Mesenchymal stem cell (in vitro differentiated cells and primary cell): ENCODE measurements at regions not wholly inside any gene's neighbourhood (a gene's known extent, or its start where the extent isn't known, plus 50 kb on each side); places are given as distances from the start of the nearest gene placed in this dataset.

Source experiments
- DNase-seq: peaks from one replicate; pipeline ENCODE4 v3.0.0-alpha.2; 2013
- H2AFZ ChIP-seq: one replicate; pipeline ENCODE4 v1.6.1; 2013; ENCODE audit warnings: low read depth, mild to moderate bottlenecking, control low read depth, inconsistent platforms, low read length, moderate library complexity
- H2AK5ac ChIP-seq: 2 replicates; pipeline ENCODE4 v1.6.1; 2013; ENCODE audit warnings: low read length, moderate library complexity, mild to moderate bottlenecking, inconsistent platforms; ENCODE audit not compliant: severe bottlenecking
- H2BK120ac ChIP-seq: one replicate; pipeline ENCODE4 v1.6.1; 2013; ENCODE audit warnings: low read depth, mild to moderate bottlenecking, inconsistent platforms, low read length, moderate library complexity
- H2BK12ac ChIP-seq, 2 experiments: one replicate each; pipeline ENCODE4 v1.6.1; 2013; ENCODE audit warnings: inconsistent platforms in 2 of 2, low read length in 2 of 2, mild to moderate bottlenecking in 2 of 2, moderate library complexity in 2 of 2, control low read depth in 1 of 2
- H2BK15ac ChIP-seq: one replicate; pipeline ENCODE4 v1.6.1; 2013; ENCODE audit warnings: mild to moderate bottlenecking, low read depth, inconsistent platforms; ENCODE audit not compliant: poor library complexity, severe bottlenecking
- H2BK5ac ChIP-seq: 2 replicates; pipeline ENCODE4 v1.6.1; 2013; ENCODE audit warnings: low read depth, mild to moderate bottlenecking, low read length, control low read depth, inconsistent platforms; ENCODE audit not compliant: poor library complexity, severe bottlenecking
- H3K14ac ChIP-seq, 2 experiments: one replicate each; pipeline ENCODE4 v1.6.1; 2013; ENCODE audit warnings: inconsistent platforms in 2 of 2, low read length in 2 of 2, control low read depth in 1 of 2, mild to moderate bottlenecking in 1 of 2, moderate library complexity in 1 of 2
- H3K18ac ChIP-seq, 2 experiments: one replicate each; pipeline ENCODE4 v1.6.1; 2013; ENCODE audit warnings: inconsistent platforms in 2 of 2, low read length in 2 of 2, control low read depth in 1 of 2, low read depth in 1 of 2, mild to moderate bottlenecking in 1 of 2
- H3K23ac ChIP-seq, 2 experiments: one replicate each; pipeline ENCODE4 v1.6.1; 2013; ENCODE audit warnings: inconsistent platforms in 2 of 2, low read length in 2 of 2, mild to moderate bottlenecking in 2 of 2, moderate library complexity in 2 of 2, control low read depth in 1 of 2
- H3K27ac ChIP-seq: 2 replicates; pipeline ENCODE4 v1.5.1; 2013; ENCODE audit warnings: mild to moderate bottlenecking, moderate library complexity, low read length, control low read depth, inconsistent platforms; ENCODE audit not compliant: poor library complexity, severe bottlenecking
- H3K27me3 ChIP-seq, 2 experiments: 2 replicates each; pipeline versions ENCODE4 v1.6.1 to v1.7.0; 2013; ENCODE audit warnings: low read length in 2 of 2, mild to moderate bottlenecking in 2 of 2, moderate library complexity in 2 of 2, control low read depth in 1 of 2, inconsistent platforms in 1 of 2; ENCODE audit not compliant: control insufficient read depth in 1 of 2, insufficient read depth in 1 of 2
- H3K36me3 ChIP-seq, 2 experiments: 2 replicates each; pipeline versions ENCODE4 v1.6.1 to v1.7.0; 2013; ENCODE audit warnings: low read length in 2 of 2, control low read depth in 1 of 2, inconsistent platforms in 1 of 2, low read depth in 1 of 2, mild to moderate bottlenecking in 1 of 2; ENCODE audit not compliant: insufficient read depth in 2 of 2, control insufficient read depth in 1 of 2
- H3K4ac ChIP-seq, 2 experiments: one replicate each; pipeline ENCODE4 v1.6.1; 2013; ENCODE audit warnings: inconsistent platforms in 2 of 2, low read length in 2 of 2, mild to moderate bottlenecking in 2 of 2, moderate library complexity in 2 of 2, control low read depth in 1 of 2, low read depth in 1 of 2
- H3K4me1 ChIP-seq: 2 replicates; pipeline ENCODE4 v1.6.1; 2013; ENCODE audit warnings: low read depth, low read length, control low read depth; ENCODE audit not compliant: control insufficient read depth, insufficient read depth
- H3K4me2 ChIP-seq: 2 replicates; pipeline ENCODE4 v1.6.1; 2013; ENCODE audit warnings: low read length, mild to moderate bottlenecking, inconsistent platforms; ENCODE audit not compliant: poor library complexity, severe bottlenecking
- H3K4me3 ChIP-seq, 2 experiments: 2 replicates each; pipeline versions ENCODE4 v1.5.1 to v1.7.0; 2013; ENCODE audit warnings: low read length in 2 of 2, mild to moderate bottlenecking in 2 of 2, control low read depth in 1 of 2, low read depth in 1 of 2; ENCODE audit not compliant: insufficient read depth in 1 of 2
- H3K79me1 ChIP-seq: replicated peaks from 2 replicates; pipeline ENCODE4 v1.6.1; 2013; ENCODE audit warnings: mild to moderate bottlenecking, control low read depth, low read length, inconsistent platforms; ENCODE audit not compliant: poor library complexity, severe bottlenecking
- H3K9ac ChIP-seq: 2 replicates; pipeline ENCODE4 v1.7.0; 2013; ENCODE audit warnings: mild to moderate bottlenecking, low read length, moderate library complexity
- H3K9me3 ChIP-seq: 2 replicates; pipeline ENCODE4 v1.7.0; 2013; ENCODE audit warnings: mild to moderate bottlenecking, low read length; ENCODE audit not compliant: control insufficient read depth
- H4K8ac ChIP-seq: one replicate; pipeline ENCODE4 v1.6.1; 2013; ENCODE audit warnings: inconsistent platforms, mild to moderate bottlenecking, low read length, moderate library complexity
- H4K91ac ChIP-seq: one replicate; pipeline ENCODE4 v1.6.1; 2013; ENCODE audit warnings: mild to moderate bottlenecking, low read length, inconsistent platforms
- whole genome bisulfite sequencing: methylation state at CpG from one replicate; pipeline ENCODE4 v1.1.7; 2013; ENCODE audit warnings: mixed read lengths; 5-methylcytosine and 5-hydroxymethylcytosine counted together

- no peak overlapping the region for H3K14ac ChIP-seq
- WGBS: 86% methylated on average over 4 of the region's 4 CpGs
- H2AFZ ChIP-seq: no peak overlapping the region
These were observed 294.4 kb downstream of the MEF2C start for GRCh38 chr5:88588609-88589008.

GRCh38 chr5:88583471-88583870, 299.5 kb downstream of the MEF2C start:
- H3K9me3 ChIP-seq: peaks cover 10% of the 10 kb centered on the region
- WGBS: 100% methylated on average over 1 of the region's 1 CpG

More at GRCh38 chr5:88588609-88589008, 294.4 kb downstream of the MEF2C start:
- Histone ChIP-seq H2AK5ac (no peak overlapping the region), H3K9ac (no peak overlapping the region), H2BK12ac (no peak overlapping the region), H2BK120ac (no peak overlapping the region), H3K9me3 (peaks cover 21% of the 10 kb centered on the region), H3K4me3 (no peak overlapping the region), H3K4ac (no peak overlapping the region), H3K79me1 (no peaks in the 10 kb centered on the region), H3K27ac (no peak overlapping the region), H3K4me1 (no peaks in the 10 kb centered on the region), H3K18ac (no peak overlapping the region), H2BK5ac (no peak overlapping the region), H3K27me3 (no peaks in the 10 kb centered on the region), H2BK15ac (no peak overlapping the region), H4K8ac (no peak overlapping the region), H3K36me3 (no peaks in the 10 kb centered on the region), H4K91ac (no peak overlapping the region), H3K4me2 (no peak overlapping the region), H3K23ac (no peak overlapping the region)
- no peak for DNase-seq

GRCh38 chr5:88558366-88558765, 289.7 kb upstream of the TMEM161B start:
- no peaks in the 10 kb centered on the region for H3K9me3 ChIP-seq

More at GRCh38 chr5:88583471-88583870, 299.5 kb downstream of the MEF2C start:
- no peak overlapping the region for H2AK5ac ChIP-seq
- no peak overlapping the region for H3K27ac ChIP-seq
- H2BK5ac ChIP-seq: no peak overlapping the region
- no peak overlapping the region for H4K8ac ChIP-seq
- no peak overlapping the region for H2AFZ ChIP-seq
- no peak overlapping the region for H3K9ac ChIP-seq
- H3K4ac ChIP-seq: no peak overlapping the region
- H3K79me1 ChIP-seq: no peaks in the 10 kb centered on the region
- no peak overlapping the region for H3K4me3 ChIP-seq
- H2BK12ac ChIP-seq: no peak overlapping the region
- H3K23ac ChIP-seq: no peak overlapping the region
- DNase-seq: no peak
- H3K18ac ChIP-seq: no peak overlapping the region
- H2BK15ac ChIP-seq: no peak overlapping the region
- no peaks in the 10 kb centered on the region for H3K36me3 ChIP-seq
- no peak overlapping the region for H2BK120ac ChIP-seq
- H3K14ac ChIP-seq: no peak overlapping the region
- H3K27me3 ChIP-seq: no peaks in the 10 kb centered on the region
- no peaks in the 10 kb centered on the region for H3K4me1 ChIP-seq
- no peak overlapping the region for H3K4me2 ChIP-seq
- no peak overlapping the region for H4K91ac ChIP-seq

GRCh38 chr5:88557881-88558280, 289.2 kb upstream of the TMEM161B start:
- Histone ChIP-seq H2BK120ac (no peak overlapping the region), H3K4me2 (no peak overlapping the region), H3K23ac (no peak overlapping the region), H3K9me3 (no peaks in the 10 kb centered on the region), H3K27me3 (no peaks in the 10 kb centered on the region), H2BK15ac (no peak overlapping the region), H2AFZ (no peak overlapping the region), H3K27ac (no peak overlapping the region), H3K4me3 (no peak overlapping the region), H3K14ac (no peak overlapping the region), H3K9ac (no peak overlapping the region), H2BK12ac (no peak overlapping the region), H2AK5ac (no peak overlapping the region), H4K8ac (no peak overlapping the region), H4K91ac (no peak overlapping the region), H3K36me3 (no peaks in the 10 kb centered on the region), H2BK5ac (no peak overlapping the region), H3K18ac (no peak overlapping the region), H3K4ac (no peak overlapping the region), H3K4me1 (no peaks in the 10 kb centered on the region), H3K79me1 (no peaks in the 10 kb centered on the region)
- 86% methylated on average over 1 of the region's 3 CpGs for WGBS
- DNase-seq: no peak

More at GRCh38 chr5:88558366-88558765, 289.7 kb upstream of the TMEM161B start:
- Histone ChIP-seq H4K8ac (no peak overlapping the region), H2BK5ac (no peak overlapping the region), H3K79me1 (no peaks in the 10 kb centered on the region), H3K4ac (no peak overlapping the region), H3K14ac (no peak overlapping the region), H2BK120ac (no peak overlapping the region), H2BK12ac (no peak overlapping the region), H3K27ac (no peak overlapping the region), H4K91ac (no peak overlapping the region), H3K23ac (no peak overlapping the region), H3K18ac (no peak overlapping the region), H3K4me1 (no peaks in the 10 kb centered on the region), H3K36me3 (no peaks in the 10 kb centered on the region), H2AK5ac (no peak overlapping the region), H2BK15ac (no peak overlapping the region), H2AFZ (no peak overlapping the region), H3K4me3 (no peak overlapping the region), H3K9ac (no peak overlapping the region), H3K27me3 (no peaks in the 10 kb centered on the region), H3K4me2 (no peak overlapping the region)
- WGBS: 93% methylated on average over 2 of the region's 5 CpGs
- DNase-seq: no peak
